ENCODE measurements at regions not wholly inside any gene's neighbourhood (a gene's known extent, or its start where the extent isn't known, plus 50 kb on each side); places are given as distances from the start of the nearest gene placed in this dataset.

DNA sequence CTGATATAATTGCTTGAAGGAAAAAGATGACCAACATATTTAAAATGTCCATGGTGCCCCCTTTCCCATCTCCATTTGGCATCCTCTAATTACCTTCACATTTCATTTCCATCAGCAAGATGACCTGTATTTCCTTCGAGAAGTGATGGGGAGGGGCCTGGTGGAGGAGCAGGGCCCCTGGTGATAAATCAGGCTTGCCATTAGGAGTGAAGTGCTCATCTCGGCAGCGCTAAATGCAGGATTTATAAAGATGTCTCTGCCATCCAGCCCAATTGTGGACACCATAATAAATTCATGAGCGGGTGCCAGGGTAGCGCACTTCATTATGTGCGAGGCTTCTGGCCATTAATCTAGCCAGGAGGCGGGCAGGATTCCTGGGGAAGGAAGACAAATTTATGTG lies 101.5 kb upstream of the IRX6 start:
- TF ChIP-seq JUN (IDR thresholded peaks at IDR 0.05; ENCODE audit: borderline replicate concordance, insufficient read depth, insufficient read length, low read depth) (no peak), POLR2A (IDR thresholded peaks at IDR 0.05; ENCODE audit: low read depth, low read length) (no peak), GATA2 (IDR thresholded peaks at IDR 0.05; ENCODE audit: insufficient read depth, insufficient read length, low read depth, low read length) (no peak), MYC (IDR thresholded peaks at IDR 0.05; ENCODE audit: low read depth, low read length) (no peak), EZH2 (IDR thresholded peaks at IDR 0.05; ENCODE audit: borderline replicate concordance, low read depth, low read length, severe bottlenecking) (no peak), FOS (IDR thresholded peaks at IDR 0.05; ENCODE audit: borderline replicate concordance, insufficient read depth, low read length) (no peak), POLR2AphosphoS5 (IDR thresholded peaks at IDR 0.05; ENCODE audit: insufficient read depth, low read depth, low read length) (no peak)
- TF ChIP-seq, protein P1, sequence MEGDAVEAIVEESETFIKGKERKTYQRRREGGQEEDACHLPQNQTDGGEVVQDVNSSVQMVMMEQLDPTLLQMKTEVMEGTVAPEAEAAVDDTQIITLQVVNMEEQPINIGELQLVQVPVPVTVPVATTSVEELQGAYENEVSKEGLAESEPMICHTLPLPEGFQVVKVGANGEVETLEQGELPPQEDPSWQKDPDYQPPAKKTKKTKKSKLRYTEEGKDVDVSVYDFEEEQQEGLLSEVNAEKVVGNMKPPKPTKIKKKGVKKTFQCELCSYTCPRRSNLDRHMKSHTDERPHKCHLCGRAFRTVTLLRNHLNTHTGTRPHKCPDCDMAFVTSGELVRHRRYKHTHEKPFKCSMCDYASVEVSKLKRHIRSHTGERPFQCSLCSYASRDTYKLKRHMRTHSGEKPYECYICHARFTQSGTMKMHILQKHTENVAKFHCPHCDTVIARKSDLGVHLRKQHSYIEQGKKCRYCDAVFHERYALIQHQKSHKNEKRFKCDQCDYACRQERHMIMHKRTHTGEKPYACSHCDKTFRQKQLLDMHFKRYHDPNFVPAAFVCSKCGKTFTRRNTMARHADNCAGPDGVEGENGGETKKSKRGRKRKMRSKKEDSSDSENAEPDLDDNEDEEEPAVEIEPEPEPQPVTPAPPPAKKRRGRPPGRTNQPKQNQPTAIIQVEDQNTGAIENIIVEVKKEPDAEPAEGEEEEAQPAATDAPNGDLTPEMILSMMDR (IDR thresholded peaks at IDR 0.05; ENCODE audit: extremely low read depth in 1 of 2, insufficient read depth in 1 of 2, low read depth in 1 of 2, low read length in 2 of 2), result no peak
- TF ChIP-seq, protein P2, sequence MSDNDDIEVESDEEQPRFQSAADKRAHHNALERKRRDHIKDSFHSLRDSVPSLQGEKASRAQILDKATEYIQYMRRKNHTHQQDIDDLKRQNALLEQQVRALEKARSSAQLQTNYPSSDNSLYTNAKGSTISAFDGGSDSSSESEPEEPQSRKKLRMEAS (IDR thresholded peaks at IDR 0.05; ENCODE audit: insufficient read depth, insufficient read length), result no peak
- H3K4me1 ChIP-seq (ENCODE audit: control insufficient read depth, extremely low read depth, insufficient read depth, low read length), result no peaks in the 10 kb centered on the region
- no peaks in the 10 kb centered on the region for H3K36me3 ChIP-seq (ENCODE audit: control insufficient read depth in 2 of 2, extremely low read depth in 1 of 2, insufficient read depth in 2 of 2, low read length in 2 of 2)
- no peak overlapping the region for H3K4me2 ChIP-seq (ENCODE audit: insufficient read depth, low read length)
- H4K20me1 ChIP-seq (replicated peaks; ENCODE audit: control insufficient read depth, extremely low read depth, insufficient read depth, low read length), result no peaks in the 10 kb centered on the region
- no TSS peak for BruUV-seq (replicated peaks)
- H3K9me3 ChIP-seq (replicated peaks; ENCODE audit: control insufficient read depth, insufficient read depth, low read length), result no peaks in the 10 kb centered on the region
- H3K27ac ChIP-seq (ENCODE audit: insufficient read depth, low read depth, low read length), result no peak overlapping the region
- intact Hi-C loops (cut with micrococcal nuclease), result no loop called here
- no peaks in the 10 kb centered on the region for H3K27me3 ChIP-seq (ENCODE audit: control insufficient read depth in 2 of 2, insufficient read depth in 2 of 2, low read length in 2 of 2)
- dilution Hi-C loops (cut with MboI; ENCODE audit: extremely low pct_ligation_motif_present, low sequenced_read_pairs), result no loop called here
- H3K79me2 ChIP-seq (ENCODE audit: control insufficient read depth, insufficient read depth, low read length), result no peaks in the 10 kb centered on the region
- no peak overlapping the region for H3K9ac ChIP-seq (replicated peaks; ENCODE audit: extremely low read depth, insufficient read depth, low read length)
- POLR2A ChIA-PET, result no interaction called here
- FAIRE-seq (no peak), DNase-seq (ENCODE audit: low read depth, low spot score) (no peak)
- H3K9me1 ChIP-seq (replicated peaks; ENCODE audit: control insufficient read depth, extremely low read depth, insufficient read depth, low read length), result no peaks in the 10 kb centered on the region
- CTCF ChIA-PET, result no interaction called here
- H2AFZ ChIP-seq (ENCODE audit: low read depth, low read length), result no peak overlapping the region
- H3K4me3 ChIP-seq (replicated peaks in 1 of 3; ENCODE audit: insufficient read depth in 1 of 3, low read depth in 1 of 3, low read length in 3 of 3), result no peak overlapping the region

Measured in endothelial cell of umbilical vein (primary cell).